ENCODE measurements at regions not wholly inside any gene's neighbourhood (a gene's known extent, or its start where the extent isn't known, plus 50 kb on each side); places are given as distances from the start of the nearest gene placed in this dataset.
A peak's percentile ranks its signal among the peaks of the same experiment; 100 is the strongest.

GRCh38 chr18:44508474-44508873 lies 172.2 kb upstream of the SETBP1 start:
- Mint-ChIP-seq H3K4me3 (no peak overlapping the region), H3K36me3 (ENCODE audit: insufficient read depth) (no peaks in the 10 kb centered on the region), H3K27me3 (ENCODE audit: low read depth) (no peaks in the 10 kb centered on the region), H3K4me1 (ENCODE audit: low read depth) (no peaks in the 10 kb centered on the region), H3K9me3 (no peaks in the 10 kb centered on the region)
- DNase-seq: no peak
- ATAC-seq: peak in 1 of 2 donors; percentile 18

GRCh38 chr18:44509048-44509447 lies 171.6 kb upstream of the SETBP1 start:
- DNase-seq (no peak), ATAC-seq (no peak)
- H3K27me3 Mint-ChIP-seq (ENCODE audit: low read depth): no peaks in the 10 kb centered on the region
- no peak overlapping the region for H3K4me3 Mint-ChIP-seq
- no peaks in the 10 kb centered on the region for H3K4me1 Mint-ChIP-seq (ENCODE audit: low read depth)
- no peaks in the 10 kb centered on the region for H3K9me3 Mint-ChIP-seq
- H3K36me3 Mint-ChIP-seq (ENCODE audit: insufficient read depth): no peaks in the 10 kb centered on the region

GRCh38 chr18:44510390-44510789 lies 170.3 kb upstream of the SETBP1 start:
- ATAC-seq: no peak
- no peak for DNase-seq
- Mint-ChIP-seq H3K4me1 (ENCODE audit: low read depth) (no peaks in the 10 kb centered on the region), H3K4me3 (no peak overlapping the region), H3K36me3 (ENCODE audit: insufficient read depth) (no peaks in the 10 kb centered on the region), H3K9me3 (no peaks in the 10 kb centered on the region), H3K27me3 (ENCODE audit: low read depth) (no peaks in the 10 kb centered on the region)

- H3K36me3 Mint-ChIP-seq (ENCODE audit: insufficient read depth): no peaks in the 10 kb centered on the region
- H3K4me1 Mint-ChIP-seq (ENCODE audit: low read depth): no peaks in the 10 kb centered on the region
- no peak overlapping the region for H3K4me3 Mint-ChIP-seq
- ATAC-seq: no peak
- no peaks in the 10 kb centered on the region for H3K9me3 Mint-ChIP-seq
- no peak for DNase-seq
- H3K27me3 Mint-ChIP-seq (ENCODE audit: low read depth): no peaks in the 10 kb centered on the region
Measured at GRCh38 chr18:44513233-44513632, 167.5 kb upstream of the SETBP1 start.

- Mint-ChIP-seq H3K4me1 (ENCODE audit: low read depth) (no peaks in the 10 kb centered on the region), H3K36me3 (ENCODE audit: insufficient read depth) (no peaks in the 10 kb centered on the region), H3K4me3 (no peak overlapping the region), H3K9me3 (no peaks in the 10 kb centered on the region), H3K27me3 (ENCODE audit: low read depth) (no peaks in the 10 kb centered on the region)
- ATAC-seq: no peak
- no peak for DNase-seq
Measured at GRCh38 chr18:44514106-44514505, 166.6 kb upstream of the SETBP1 start.

- ATAC-seq: no peak
- H3K4me1 Mint-ChIP-seq (ENCODE audit: low read depth): no peaks in the 10 kb centered on the region
- H3K27me3 Mint-ChIP-seq (ENCODE audit: low read depth): no peaks in the 10 kb centered on the region
- H3K36me3 Mint-ChIP-seq (ENCODE audit: insufficient read depth): no peaks in the 10 kb centered on the region
- H3K9me3 Mint-ChIP-seq: no peaks in the 10 kb centered on the region
- H3K4me3 Mint-ChIP-seq: no peak overlapping the region
- no peak for DNase-seq
Measured at GRCh38 chr18:44514766-44515165, 165.9 kb upstream of the SETBP1 start.

GRCh38 chr18:44516450-44516849 lies 164.2 kb upstream of the SETBP1 start:
- no peaks in the 10 kb centered on the region for H3K36me3 Mint-ChIP-seq (ENCODE audit: insufficient read depth)
- no peak overlapping the region for H3K4me3 Mint-ChIP-seq
- no peaks in the 10 kb centered on the region for H3K4me1 Mint-ChIP-seq (ENCODE audit: low read depth)
- no peaks in the 10 kb centered on the region for H3K27me3 Mint-ChIP-seq (ENCODE audit: low read depth)
- no peak for DNase-seq
- no peaks in the 10 kb centered on the region for H3K9me3 Mint-ChIP-seq
- ATAC-seq: no peak

GRCh38 chr18:44517136-44517535 lies 163.6 kb upstream of the SETBP1 start:
- ATAC-seq (no peak), DNase-seq (no peak)
- Mint-ChIP-seq H3K36me3 (ENCODE audit: insufficient read depth) (no peaks in the 10 kb centered on the region), H3K4me1 (ENCODE audit: low read depth) (no peaks in the 10 kb centered on the region), H3K4me3 (no peak overlapping the region), H3K9me3 (no peaks in the 10 kb centered on the region), H3K27me3 (ENCODE audit: low read depth) (no peaks in the 10 kb centered on the region)

GRCh38 chr18:44518091-44518615 lies 162.5 kb upstream of the SETBP1 start:
- Mint-ChIP-seq H3K4me3 (no peak overlapping the region), H3K36me3 (ENCODE audit: insufficient read depth) (no peaks in the 10 kb centered on the region), H3K27me3 (ENCODE audit: low read depth) (no peaks in the 10 kb centered on the region), H3K9me3 (no peaks in the 10 kb centered on the region), H3K4me1 (ENCODE audit: low read depth) (no peaks in the 10 kb centered on the region)
- ATAC-seq: no peak
- no peak for DNase-seq

GRCh38 chr18:44518666-44519065 lies 162.0 kb upstream of the SETBP1 start:
- Mint-ChIP-seq H3K27me3 (ENCODE audit: low read depth) (no peaks in the 10 kb centered on the region), H3K4me3 (no peak overlapping the region), H3K9me3 (no peaks in the 10 kb centered on the region), H3K36me3 (ENCODE audit: insufficient read depth) (no peaks in the 10 kb centered on the region), H3K4me1 (ENCODE audit: low read depth) (no peaks in the 10 kb centered on the region)
- DNase-seq: no peak
- ATAC-seq: no peak

- no peak for ATAC-seq
- Mint-ChIP-seq H3K4me1 (ENCODE audit: low read depth) (no peaks in the 10 kb centered on the region), H3K27me3 (ENCODE audit: low read depth) (no peaks in the 10 kb centered on the region), H3K4me3 (no peak overlapping the region), H3K9me3 (no peaks in the 10 kb centered on the region), H3K36me3 (ENCODE audit: insufficient read depth) (no peaks in the 10 kb centered on the region)
- no peak for DNase-seq
Measured at GRCh38 chr18:44520981-44521667, 159.6 kb upstream of the SETBP1 start.

- DNase-seq (no peak), ATAC-seq (no peak)
- Mint-ChIP-seq H3K27me3 (ENCODE audit: low read depth) (no peaks in the 10 kb centered on the region), H3K4me1 (ENCODE audit: low read depth) (peaks cover 1% of the 10 kb centered on the region), H3K36me3 (ENCODE audit: insufficient read depth) (no peaks in the 10 kb centered on the region), H3K4me3 (no peak overlapping the region), H3K9me3 (no peaks in the 10 kb centered on the region)
Measured at GRCh38 chr18:44521668-44522022, 159.0 kb upstream of the SETBP1 start.

GRCh38 chr18:44526705-44527415 lies 153.8 kb upstream of the SETBP1 start:
- Mint-ChIP-seq H3K4me1 (ENCODE audit: low read depth) (peaks cover 8% of the 10 kb centered on the region), H3K27me3 (ENCODE audit: low read depth) (no peaks in the 10 kb centered on the region)

GRCh38 chr18:44533071-44533470 lies 147.6 kb upstream of the SETBP1 start:
- H3K4me1 Mint-ChIP-seq (ENCODE audit: low read depth): no peaks in the 10 kb centered on the region
- DNase-seq (no peak), ATAC-seq (no peak)
- no peak overlapping the region for H3K4me3 Mint-ChIP-seq
- H3K36me3 Mint-ChIP-seq (ENCODE audit: insufficient read depth): no peaks in the 10 kb centered on the region
- no peaks in the 10 kb centered on the region for H3K27me3 Mint-ChIP-seq (ENCODE audit: low read depth)
- H3K9me3 Mint-ChIP-seq: no peaks in the 10 kb centered on the region

More at GRCh38 chr18:44526705-44527415, 153.8 kb upstream of the SETBP1 start:
- Mint-ChIP-seq H3K4me3 (no peak overlapping the region), H3K9me3 (no peaks in the 10 kb centered on the region), H3K36me3 (ENCODE audit: insufficient read depth) (no peaks in the 10 kb centered on the region)
- DNase-seq (no peak), ATAC-seq (no peak)

- Mint-ChIP-seq H3K36me3 (ENCODE audit: insufficient read depth) (no peaks in the 10 kb centered on the region), H3K4me3 (no peak overlapping the region), H3K9me3 (no peaks in the 10 kb centered on the region), H3K27me3 (ENCODE audit: low read depth) (no peaks in the 10 kb centered on the region), H3K4me1 (ENCODE audit: low read depth) (no peaks in the 10 kb centered on the region)
- no peak for DNase-seq
- no peak for ATAC-seq
Measured at GRCh38 chr18:44536046-44536445, 144.6 kb upstream of the SETBP1 start.

Data from activated T-cell treated with anti-CD3 and anti-CD28 coated beads, Interleukin-2, amount 50 U/mL, for 4 hours (primary cell).